SK-N-SH (cell line): ENCODE measurements at regions not wholly inside any gene's neighbourhood (a gene's known extent, or its start where the extent isn't known, plus 50 kb on each side); places are given as distances from the start of the nearest gene placed in this dataset.
"Not testable (repeated sequence)": the region's sequence is repeated elsewhere in the genome, so short reads cannot be mapped to it uniquely, and the experiment has no call there.

Experiments
- EP300 ChIP-seq, 2 experiments: IDR thresholded peaks; 2 replicates each; pipeline versions ENCODE4 v1.4.0 to v1.6.1; 2012; ENCODE audit warnings: borderline replicate concordance in 1 of 2, low read depth in 1 of 2, low read length in 1 of 2
- NFIC ChIP-seq: IDR thresholded peaks from 2 replicates; pipeline ENCODE4 v1.4.0; 2012; ENCODE audit warnings: borderline replicate concordance
- NRF1 ChIP-seq: IDR thresholded peaks from 2 replicates; pipeline ENCODE4 v1.6.1; 2012; ENCODE audit warnings: low read depth, mild to moderate bottlenecking, low read length
- POLR2AphosphoS5 ChIP-seq: IDR thresholded peaks from 2 replicates; pipeline ENCODE4 v1.6.1; 2012; ENCODE audit warnings: low read depth, low read length
- RFX5 ChIP-seq: IDR thresholded peaks from 2 replicates; pipeline ENCODE4 v1.6.1; 2012; ENCODE audit warnings: mild to moderate bottlenecking, improper control_type of control experiment, low read length
- SMC3 ChIP-seq: IDR thresholded peaks from 2 replicates; pipeline ENCODE4 v1.6.1; 2012; ENCODE audit warnings: low read depth, low read length, improper control_type of control experiment
- TF ChIP-seq, protein P1 (sequence below): fragments of 200-600 bp; sonication (generic); IDR thresholded peaks from 2 replicates; pipeline ENCODE4 v1.6.1; 2017; ENCODE audit warnings: antibody characterized with exemption, mild to moderate bottlenecking, moderate library complexity

DNA sequence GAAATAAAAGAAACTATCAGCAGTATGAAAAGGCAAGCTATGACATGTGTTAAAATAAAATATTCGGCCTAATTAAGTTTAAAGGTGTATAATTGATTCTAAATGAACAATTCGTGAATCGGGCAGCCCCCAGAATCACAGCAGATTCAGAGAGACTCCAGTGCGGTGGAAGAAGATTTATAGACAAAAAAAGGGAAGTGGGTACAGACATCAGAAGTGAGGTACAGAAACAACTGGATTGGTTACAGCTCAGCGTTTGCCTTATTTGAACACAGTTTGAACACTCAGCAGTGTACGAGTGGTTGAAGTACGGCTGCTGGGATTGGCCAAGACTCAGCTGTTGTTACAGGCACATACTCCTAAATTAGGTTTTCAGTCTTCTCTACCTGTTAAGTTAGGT is 113.1 kb downstream of the POU4F1 start:
- TF ChIP-seq, protein P1, sequence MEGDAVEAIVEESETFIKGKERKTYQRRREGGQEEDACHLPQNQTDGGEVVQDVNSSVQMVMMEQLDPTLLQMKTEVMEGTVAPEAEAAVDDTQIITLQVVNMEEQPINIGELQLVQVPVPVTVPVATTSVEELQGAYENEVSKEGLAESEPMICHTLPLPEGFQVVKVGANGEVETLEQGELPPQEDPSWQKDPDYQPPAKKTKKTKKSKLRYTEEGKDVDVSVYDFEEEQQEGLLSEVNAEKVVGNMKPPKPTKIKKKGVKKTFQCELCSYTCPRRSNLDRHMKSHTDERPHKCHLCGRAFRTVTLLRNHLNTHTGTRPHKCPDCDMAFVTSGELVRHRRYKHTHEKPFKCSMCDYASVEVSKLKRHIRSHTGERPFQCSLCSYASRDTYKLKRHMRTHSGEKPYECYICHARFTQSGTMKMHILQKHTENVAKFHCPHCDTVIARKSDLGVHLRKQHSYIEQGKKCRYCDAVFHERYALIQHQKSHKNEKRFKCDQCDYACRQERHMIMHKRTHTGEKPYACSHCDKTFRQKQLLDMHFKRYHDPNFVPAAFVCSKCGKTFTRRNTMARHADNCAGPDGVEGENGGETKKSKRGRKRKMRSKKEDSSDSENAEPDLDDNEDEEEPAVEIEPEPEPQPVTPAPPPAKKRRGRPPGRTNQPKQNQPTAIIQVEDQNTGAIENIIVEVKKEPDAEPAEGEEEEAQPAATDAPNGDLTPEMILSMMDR: not testable (repeated sequence)
- not testable (repeated sequence) for TF ChIP-seq RFX5; POLR2AphosphoS5; NFIC; SMC3; NRF1; EP300 (IDR thresholded peaks at IDR 0.05; ENCODE audit: borderline replicate concordance in 1 of 2, low read depth in 1 of 2, low read length in 1 of 2)
